Right lobe of liver (tissue), 4 donors: ENCODE measurements at regions not wholly inside any gene's neighbourhood (a gene's known extent, or its start where the extent isn't known, plus 50 kb on each side); places are given as distances from the start of the nearest gene placed in this dataset.

Experiments used
- CTCF ChIP-seq, 4 donors: fragments of 200-600 bp in 3 of 4; fragments of 450-650 bp in 1 of 4; IDR thresholded peaks; one replicate each; pipeline versions ENCODE4 v1.5.1 to v1.8.0; 2016 to 2022; ENCODE audit warnings: antibody characterized with exemption in 4 of 4, mild to moderate bottlenecking in 2 of 4
- POLR2A ChIP-seq: fragments of 450-650 bp; IDR thresholded peaks from one replicate; pipeline ENCODE4 v1.6.1; 2017; ENCODE audit warnings: antibody characterized with exemption, mild to moderate bottlenecking
- donor health status: DM: no; HTN: no; CAD: no.
- donor health status: DM: no; HTN: no; CAD: no.
- donor health status: DM: no; HTN: yes; CAD: no.

DNA sequence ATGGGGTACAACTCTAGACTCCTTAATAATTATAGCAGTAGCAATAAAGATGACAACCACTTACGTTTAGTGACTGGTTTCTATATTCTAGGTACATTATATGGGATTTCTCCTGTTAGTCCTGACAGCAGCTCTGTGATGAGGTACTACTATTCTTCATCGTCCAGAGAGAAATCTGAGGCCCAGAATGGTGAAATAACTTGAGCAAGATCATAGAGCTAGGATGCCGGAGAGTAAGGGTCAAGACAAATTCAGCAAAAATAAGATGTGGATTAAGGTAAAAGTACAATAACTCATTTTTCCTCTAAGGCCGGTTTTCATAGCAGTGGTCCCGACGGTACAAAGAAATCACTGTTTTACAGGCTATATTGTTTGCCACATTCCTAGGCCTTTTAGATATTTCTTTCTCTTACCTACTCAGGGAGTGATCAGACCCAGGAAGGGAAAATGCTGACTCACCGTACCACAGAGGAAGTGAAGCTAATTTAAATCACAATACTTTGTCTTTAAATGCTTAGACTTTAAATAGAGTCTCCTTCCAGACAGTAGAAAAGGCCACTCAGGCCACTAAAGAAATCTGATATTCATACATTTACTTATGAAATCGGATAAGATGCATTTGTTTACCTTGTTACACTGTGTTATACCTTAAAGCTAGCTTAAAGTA lies 2023.0 kb upstream of the AGA start:
- TF ChIP-seq CTCF (IDR thresholded peaks at IDR 0.05) (no peak), POLR2A (no peak)
